Spleen (tissue), 7 donors: ENCODE measurements at regions not wholly inside any gene's neighbourhood (a gene's known extent, or its start where the extent isn't known, plus 50 kb on each side); places are given as distances from the start of the nearest gene placed in this dataset.

Experiments used
- CTCF ChIP-seq, 11 experiments: fragments of 200-600 bp in 7 of 11; fragments of 450-650 bp in 4 of 11; sonication (generic) in 4 of 11; IDR thresholded peaks in 8 of 11; conservative IDR thresholded peaks in 3 of 11; 1 replicate in 7 of 11; 2 replicates in 4 of 11; pipeline versions ENCODE4 v1.4.0 to v1.8.0; 2016 to 2021; ENCODE audit warnings: antibody characterized with exemption in 11 of 11, inconsistent platforms in 4 of 11, mild to moderate bottlenecking in 1 of 11
- POLR2A ChIP-seq, 3 donors: fragments of 450-650 bp; IDR thresholded peaks; one replicate each; pipeline ENCODE4 v1.5.1; 2017; ENCODE audit warnings: antibody characterized with exemption in 3 of 3, mild to moderate bottlenecking in 1 of 3
- donor health status: DM: no; HTN: no; CAD: no; lungs with moderate emphysema.
- donor health status: DM: no; HTN: no; CAD: no.
- donor health status: DM: no; HTN: no; CAD: no.

DNA sequence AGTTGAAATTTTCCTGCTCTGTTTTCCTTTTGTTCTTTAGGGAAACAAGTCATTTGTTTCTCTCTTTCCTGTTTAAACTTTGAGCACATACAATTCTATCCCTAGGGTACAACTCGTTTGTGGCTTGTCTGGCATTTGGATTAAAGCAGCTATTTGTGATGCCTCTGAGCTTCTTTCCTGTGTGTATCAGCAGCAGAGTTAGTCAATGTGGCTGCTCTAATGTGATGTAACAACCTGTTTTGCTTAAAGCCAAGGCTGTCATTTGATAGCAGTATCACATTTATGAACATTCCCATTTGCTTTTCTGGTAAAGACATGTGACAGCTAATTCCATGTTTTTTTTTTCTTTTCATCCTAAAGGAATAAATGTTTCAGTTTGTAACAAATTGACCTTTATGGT, 314.3 kb upstream of the CHD1 start:
- no peak for TF ChIP-seq CTCF (IDR thresholded peaks at IDR 0.05 in 8 of 11, conservative IDR thresholded peaks at IDR 0.05 in 3 of 11)
- TF ChIP-seq POLR2A (IDR thresholded peaks at IDR 0.05): no peak
